ENCODE measurements at regions not wholly inside any gene's neighbourhood (a gene's known extent, or its start where the extent isn't known, plus 50 kb on each side); places are given as distances from the start of the nearest gene placed in this dataset.

GRCh38 chr20:22426772-22427171, 157.6 kb downstream of the FOXA2 start:
- H3K36me3 Mint-ChIP-seq = no peaks in the 10 kb centered on the region

GRCh38 chr20:22425344-22426295, 158.8 kb downstream of the FOXA2 start:
- no peak overlapping the region for H3K27ac ChIP-seq (ENCODE audit: low read depth in 1 of 2, low read length in 2 of 2)
- no peak overlapping the region for H3K9ac ChIP-seq (ENCODE audit: insufficient read depth, low read length, poor library complexity, severe bottlenecking)
- H4K20me1 ChIP-seq (ENCODE audit: insufficient read depth, low read length) = no peaks in the 10 kb centered on the region
- no peaks in the 10 kb centered on the region for H3K9me3 ChIP-seq (replicated peaks in 1 of 2; ENCODE audit: control insufficient read depth in 1 of 2, insufficient read depth in 1 of 2, low read length in 2 of 2)
- no peak for TF ChIP-seq CTCF (IDR thresholded peaks at IDR 0.05)
- no peak overlapping the region for H3K27ac Mint-ChIP-seq
- H3K4me3 ChIP-seq (replicated peaks in 1 of 3; ENCODE audit: low read depth in 2 of 3, low read length in 3 of 3) = no peak overlapping the region
- H3K4me2 ChIP-seq (replicated peaks; ENCODE audit: extremely low read depth, low read length, poor library complexity, severe bottlenecking) = no peak overlapping the region
- H3K4me3 Mint-ChIP-seq = no peak overlapping the region
- no peaks in the 10 kb centered on the region for H3K4me1 Mint-ChIP-seq
- no CpG with 5 or more reads among the region's 5 CpGs for WGBS (ENCODE audit: insufficient coverage)
- H3K9me3 Mint-ChIP-seq = peaks cover 0 to 5% (median 2%) of the 10 kb centered on the region in 7 donors
- H2AFZ ChIP-seq (ENCODE audit: insufficient read depth, low read depth, low read length, poor library complexity, severe bottlenecking) = no peak overlapping the region
- no peaks in the 10 kb centered on the region for H3K79me2 ChIP-seq (ENCODE audit: insufficient read depth, low read length)
- DNase-seq = no peak
- H3K4me1 ChIP-seq (ENCODE audit: control insufficient read depth in 1 of 2, insufficient read depth in 2 of 2, low read length in 2 of 2) = no peaks in the 10 kb centered on the region
- no peaks in the 10 kb centered on the region for H3K27me3 ChIP-seq (ENCODE audit: control insufficient read depth in 2 of 2, insufficient read depth in 2 of 2, low read length in 2 of 2)
- no peaks in the 10 kb centered on the region for H3K36me3 Mint-ChIP-seq
- H3K27me3 Mint-ChIP-seq (ENCODE audit: low read depth in 3 of 3) = peaks cover 1 to 8% (median 4%) of the 10 kb centered on the region in 3 donors
- intact Hi-C loops (cut with micrococcal nuclease) = no loop called here
- H3K36me3 ChIP-seq (replicated peaks in 1 of 2; ENCODE audit: control insufficient read depth in 1 of 2, insufficient read depth in 2 of 2, low read length in 2 of 2) = no peaks in the 10 kb centered on the region

More at GRCh38 chr20:22426772-22427171, 157.6 kb downstream of the FOXA2 start:
- H4K20me1 ChIP-seq (ENCODE audit: insufficient read depth, low read length) = no peaks in the 10 kb centered on the region
- H3K79me2 ChIP-seq (ENCODE audit: insufficient read depth, low read length) = no peaks in the 10 kb centered on the region
- H3K4me1 ChIP-seq (ENCODE audit: control insufficient read depth in 1 of 2, insufficient read depth in 2 of 2, low read length in 2 of 2) = no peaks in the 10 kb centered on the region
- no peaks in the 10 kb centered on the region for H3K4me1 Mint-ChIP-seq
- H2AFZ ChIP-seq (ENCODE audit: insufficient read depth, low read depth, low read length, poor library complexity, severe bottlenecking) = no peak overlapping the region
- peaks cover 1 to 8% (median 4%) of the 10 kb centered on the region in 3 donors for H3K27me3 Mint-ChIP-seq (ENCODE audit: low read depth in 3 of 3)
- no peaks in the 10 kb centered on the region for H3K36me3 ChIP-seq (replicated peaks in 1 of 2; ENCODE audit: control insufficient read depth in 1 of 2, insufficient read depth in 2 of 2, low read length in 2 of 2)
- intact Hi-C loops (cut with micrococcal nuclease) = no loop called here
- H3K27me3 ChIP-seq (ENCODE audit: control insufficient read depth in 2 of 2, insufficient read depth in 2 of 2, low read length in 2 of 2) = no peaks in the 10 kb centered on the region
- H3K4me3 Mint-ChIP-seq = no peak overlapping the region
- DNase-seq = no peak
- H3K27ac Mint-ChIP-seq = no peak overlapping the region
- H3K4me2 ChIP-seq (replicated peaks; ENCODE audit: extremely low read depth, low read length, poor library complexity, severe bottlenecking) = no peak overlapping the region
- 80% methylated on average over 1 of the region's 2 CpGs for WGBS (ENCODE audit: insufficient coverage)
- no peak overlapping the region for H3K4me3 ChIP-seq (replicated peaks in 1 of 3; ENCODE audit: low read depth in 2 of 3, low read length in 3 of 3)
- no peak overlapping the region for H3K9ac ChIP-seq (ENCODE audit: insufficient read depth, low read length, poor library complexity, severe bottlenecking)
- H3K9me3 ChIP-seq (replicated peaks in 1 of 2; ENCODE audit: control insufficient read depth in 1 of 2, insufficient read depth in 1 of 2, low read length in 2 of 2) = no peaks in the 10 kb centered on the region
- no peak for TF ChIP-seq CTCF (IDR thresholded peaks at IDR 0.05)
- no peak overlapping the region for H3K27ac ChIP-seq (ENCODE audit: low read depth in 1 of 2, low read length in 2 of 2)
- H3K9me3 Mint-ChIP-seq = peaks cover 0 to 5% (median 1%) of the 10 kb centered on the region in 7 donors

Measured in CD14-positive monocyte (primary cell).